GM19372 (cell line): ENCODE measurements at regions not wholly inside any gene's neighbourhood (a gene's known extent, or its start where the extent isn't known, plus 50 kb on each side); places are given as distances from the start of the nearest gene placed in this dataset.

Experiments used
- ATAC-seq: cut with Tn5 transposase; IDR thresholded peaks from one replicate; pipeline ENCODE4 v1.9.1; 2021; ENCODE audit warnings: mild to moderate bottlenecking, low read depth, moderate library complexity; ENCODE audit not compliant: unreplicated experiment

DNA sequence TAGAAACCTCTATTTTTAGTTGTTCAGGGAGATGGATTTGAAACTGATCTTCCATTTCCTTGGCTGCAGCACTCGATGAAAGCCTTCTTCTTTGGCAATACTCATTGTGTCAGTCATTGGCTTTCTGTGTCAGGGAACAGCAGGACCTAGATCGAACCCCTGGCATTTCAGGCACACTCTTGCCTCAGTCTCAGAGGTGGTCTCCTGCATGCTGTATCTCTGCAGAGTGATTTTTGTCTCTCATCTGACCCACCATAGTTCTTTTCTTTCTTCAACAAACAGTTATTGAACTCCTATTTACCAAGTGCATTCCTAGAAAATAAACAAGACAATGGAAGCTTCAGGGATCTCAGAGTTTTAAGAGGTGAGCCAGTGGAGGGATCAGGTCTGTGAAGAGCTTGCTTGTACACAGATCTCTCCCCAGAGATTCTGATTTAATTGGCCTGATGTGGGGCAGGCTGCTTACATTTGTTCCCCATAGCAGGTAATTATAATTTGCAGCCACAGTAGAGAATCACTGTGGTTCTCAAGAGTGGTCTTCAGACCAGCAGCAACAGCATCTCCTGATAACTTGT is 473.1 kb upstream of the TCF4 start:
- ATAC-seq = no peak

DNA sequence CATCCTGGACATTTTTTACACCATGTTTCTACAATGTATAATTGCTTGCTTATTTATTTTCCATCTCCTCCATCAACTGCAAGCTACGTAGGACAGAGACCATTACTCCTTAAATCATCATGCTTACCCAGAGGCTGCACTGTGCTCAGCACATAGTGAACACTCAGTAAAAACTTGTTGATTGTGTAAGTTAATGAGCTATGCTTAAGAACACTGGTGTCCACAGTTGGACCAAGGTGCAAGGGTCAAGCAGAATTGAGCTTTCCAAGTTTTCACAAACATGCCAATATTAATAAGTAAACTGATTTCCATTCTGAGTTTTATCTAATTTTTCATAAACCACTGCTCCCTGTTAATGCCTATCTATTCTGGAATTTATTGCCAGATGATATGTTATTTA is 464.2 kb upstream of the TCF4 start:
- ATAC-seq = no peak

- no peak for ATAC-seq
Measured at GRCh38 chr18:56044239-56044638, 456.2 kb upstream of the TCF4 start.

DNA sequence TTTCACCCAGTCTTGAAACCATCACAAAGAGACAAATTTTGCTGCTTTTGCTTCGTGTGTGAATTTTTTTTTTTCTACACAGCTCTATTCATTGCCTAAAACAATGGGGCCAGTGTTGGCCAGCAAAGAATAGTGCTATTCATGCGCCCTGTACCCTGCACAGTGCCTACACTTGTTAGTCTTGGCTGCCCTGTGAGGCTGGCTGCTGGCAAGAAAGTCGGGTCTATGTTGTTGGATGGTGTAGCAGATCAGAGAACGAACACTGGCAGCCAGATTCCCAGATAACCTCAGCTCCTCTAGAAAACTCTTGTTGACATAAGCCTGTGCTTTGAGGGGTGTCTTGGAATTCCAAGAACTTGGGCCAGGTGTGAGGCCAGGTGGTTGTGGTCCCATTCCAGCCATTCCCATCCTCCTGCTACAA is 455.7 kb upstream of the TCF4 start:
- no peak for ATAC-seq

- ATAC-seq = no peak
Measured at GRCh38 chr18:56042915-56043536, 455.0 kb upstream of the TCF4 start.

GRCh38 chr18:56038171-56039030 is 450.4 kb upstream of the TCF4 start:
- ATAC-seq = no peak

GRCh38 chr18:56036741-56037140 is 448.7 kb upstream of the TCF4 start:
- ATAC-seq = no peak

DNA sequence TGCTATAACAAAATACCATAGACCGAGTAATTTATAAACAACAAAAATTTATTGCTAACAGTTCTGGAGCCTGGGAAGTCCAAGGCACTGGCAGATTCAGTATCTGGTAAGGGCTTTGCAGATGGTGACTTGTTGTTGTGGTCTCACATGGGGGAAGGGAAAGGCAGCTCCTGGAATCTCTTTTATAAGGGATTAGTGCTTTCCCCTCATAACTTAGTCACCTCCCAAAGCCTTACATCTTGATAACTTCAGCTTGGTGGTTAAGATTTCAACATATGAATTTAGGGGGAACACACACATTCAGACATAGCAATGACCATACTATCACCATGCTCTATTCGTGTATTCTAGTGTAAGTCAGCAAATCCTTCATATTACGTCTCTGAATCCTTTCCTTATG is 447.6 kb upstream of the TCF4 start:
- ATAC-seq = no peak

DNA sequence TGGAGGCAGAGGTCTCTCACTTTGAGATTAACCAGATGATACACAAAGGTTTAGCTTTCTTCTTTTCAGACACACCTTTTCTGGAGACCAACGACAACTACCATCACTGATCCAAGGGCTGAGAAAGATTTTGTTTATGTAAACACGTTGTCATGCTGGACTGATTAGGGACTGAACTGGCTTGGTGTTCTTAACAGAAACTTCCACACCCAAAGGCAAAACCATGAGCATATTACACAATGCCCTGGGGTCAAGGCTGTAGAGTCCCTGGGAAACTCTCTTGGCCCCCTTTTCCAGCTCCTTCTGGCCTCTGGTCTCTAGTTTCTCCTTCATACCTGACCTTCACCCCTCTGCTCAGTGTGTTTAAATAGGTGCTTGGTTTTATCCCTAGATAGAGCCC is 447.0 kb upstream of the TCF4 start:
- no peak for ATAC-seq

DNA sequence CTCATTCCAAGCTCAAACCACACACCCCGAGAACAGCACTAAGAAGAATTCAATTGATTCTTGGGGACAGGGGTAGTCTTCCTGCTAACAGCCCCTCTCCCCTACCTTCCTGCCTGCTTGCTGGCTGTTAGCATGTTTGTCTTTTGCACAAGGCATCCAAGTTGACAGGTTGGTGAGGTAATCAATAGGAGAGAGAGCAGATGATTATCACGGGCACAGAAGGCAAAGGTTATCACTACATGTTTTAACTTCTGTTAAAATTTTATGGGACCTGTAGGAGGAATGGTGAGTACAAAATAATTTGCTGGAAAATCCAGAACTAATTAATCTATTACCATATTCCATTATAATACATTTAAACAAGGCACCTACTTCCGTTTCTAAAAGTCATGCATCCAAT is 442.1 kb upstream of the TCF4 start:
- no peak for ATAC-seq

DNA sequence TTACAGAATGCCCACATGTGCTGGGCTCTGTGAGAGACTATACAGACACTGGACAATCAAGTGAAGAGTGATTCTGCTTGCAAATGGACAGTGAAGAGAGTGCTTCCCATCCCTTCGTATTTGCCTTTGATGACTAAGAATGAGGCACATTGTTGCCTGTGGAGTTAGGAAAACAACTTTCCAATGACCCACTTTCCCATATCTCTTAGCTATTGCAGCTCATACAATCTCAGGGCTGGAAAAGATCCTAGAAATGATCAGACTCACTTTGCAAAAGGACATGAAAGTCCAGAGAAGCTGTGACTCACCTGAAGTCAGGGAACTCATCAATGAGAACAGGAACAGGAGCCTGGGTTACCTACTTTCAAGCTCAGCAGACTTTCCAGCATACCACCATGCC is 440.5 kb upstream of the TCF4 start:
- ATAC-seq = no peak

- ATAC-seq = no peak
Measured at GRCh38 chr18:56026509-56026908, 438.5 kb upstream of the TCF4 start.

- no peak for ATAC-seq
Measured at GRCh38 chr18:56021809-56022195, 433.8 kb upstream of the TCF4 start.

- no peak for ATAC-seq
Measured at GRCh38 chr18:56021136-56021808, 433.3 kb upstream of the TCF4 start.

DNA sequence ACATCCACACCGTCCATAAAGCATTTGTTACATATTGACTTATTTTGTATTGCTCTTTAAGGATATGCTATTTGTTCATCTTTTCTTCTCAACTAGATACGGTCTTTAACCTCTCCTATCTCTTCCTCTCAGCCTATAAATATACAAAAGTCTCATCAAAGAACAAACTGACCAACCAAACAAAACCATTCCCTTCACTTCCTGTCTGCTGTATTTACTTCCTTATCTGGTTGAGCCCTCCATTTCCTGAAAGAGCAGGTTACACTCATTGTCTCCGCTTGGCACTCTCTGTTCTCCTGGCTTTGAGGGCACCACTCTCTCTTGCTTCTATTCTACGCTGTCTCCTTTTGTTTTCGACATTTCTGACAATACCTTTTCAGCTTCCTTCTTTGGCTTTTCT is 431.9 kb upstream of the TCF4 start:
- ATAC-seq = no peak

DNA sequence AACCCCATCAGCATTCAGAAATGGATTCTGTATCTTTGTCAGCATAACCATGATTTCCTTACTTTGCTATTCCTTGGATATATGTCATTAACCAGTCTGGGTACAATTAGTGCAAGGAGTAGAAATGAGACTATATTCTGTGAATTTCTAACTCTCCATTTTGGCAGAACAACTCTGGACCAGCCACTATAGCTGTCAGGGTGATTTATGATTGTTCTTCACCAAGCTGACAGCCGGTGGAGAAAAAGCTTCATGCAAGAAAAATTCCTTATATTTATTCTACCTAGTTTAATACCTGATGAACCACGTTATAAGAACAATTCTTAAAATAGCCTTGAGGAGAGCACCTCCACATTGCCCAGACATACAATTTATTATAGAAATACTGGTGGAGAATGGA is 431.2 kb upstream of the TCF4 start:
- ATAC-seq = no peak

DNA sequence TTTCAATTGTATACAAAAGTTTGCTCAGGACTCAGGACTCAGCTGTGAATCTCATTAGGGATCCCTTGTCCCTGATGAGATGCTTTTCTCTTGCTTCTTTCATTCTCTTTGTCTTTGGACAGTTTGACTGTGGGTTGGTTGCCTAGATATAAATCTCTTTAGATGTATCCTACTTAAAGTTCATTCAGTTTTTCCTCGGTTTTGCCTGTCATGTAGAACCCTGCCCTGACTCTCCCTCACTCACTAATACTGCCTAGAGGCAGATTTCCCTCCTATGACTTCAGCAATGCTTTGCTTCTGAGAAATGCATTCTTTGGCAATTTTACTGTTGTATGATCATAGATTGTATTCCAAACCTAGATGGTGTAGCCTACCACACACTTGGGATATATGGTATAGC is 421.4 kb upstream of the TCF4 start:
- ATAC-seq = no peak

- ATAC-seq = no peak
Measured at GRCh38 chr18:56003720-56004088, 415.7 kb upstream of the TCF4 start.

DNA sequence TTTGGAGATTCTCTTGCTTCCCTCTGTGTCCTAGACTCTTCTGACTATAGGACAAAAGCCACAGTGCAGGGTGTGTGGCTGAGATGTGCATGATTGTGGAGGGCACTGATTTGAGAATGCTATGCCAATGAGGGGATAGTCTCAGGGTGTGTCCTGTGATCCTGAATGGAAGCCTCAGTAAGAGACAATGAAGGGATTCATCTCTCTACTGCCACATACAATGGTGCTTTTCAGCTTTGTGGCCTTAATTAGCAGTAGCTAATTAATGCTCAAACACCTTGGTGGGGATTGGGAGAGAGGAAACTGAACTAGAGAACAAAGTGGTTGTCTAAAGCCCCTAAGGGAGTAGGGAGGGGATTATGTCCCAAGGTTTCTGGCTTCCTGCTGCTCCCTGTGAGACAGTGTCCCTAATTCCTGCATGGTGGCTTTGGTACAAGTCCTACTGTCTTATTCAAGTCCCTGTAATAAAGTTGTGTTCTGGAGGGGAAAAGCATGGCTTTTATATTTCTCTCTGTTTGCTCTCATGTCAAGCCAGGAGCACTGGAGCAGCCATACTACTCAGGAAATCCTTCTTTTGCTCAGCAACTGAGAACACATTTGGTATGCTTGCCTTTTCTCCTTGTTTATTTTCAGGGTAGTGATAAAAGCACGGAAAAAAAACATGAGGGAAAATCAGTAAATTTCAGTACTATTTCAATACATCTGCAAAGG is 415.2 kb upstream of the TCF4 start:
- no peak for ATAC-seq

DNA sequence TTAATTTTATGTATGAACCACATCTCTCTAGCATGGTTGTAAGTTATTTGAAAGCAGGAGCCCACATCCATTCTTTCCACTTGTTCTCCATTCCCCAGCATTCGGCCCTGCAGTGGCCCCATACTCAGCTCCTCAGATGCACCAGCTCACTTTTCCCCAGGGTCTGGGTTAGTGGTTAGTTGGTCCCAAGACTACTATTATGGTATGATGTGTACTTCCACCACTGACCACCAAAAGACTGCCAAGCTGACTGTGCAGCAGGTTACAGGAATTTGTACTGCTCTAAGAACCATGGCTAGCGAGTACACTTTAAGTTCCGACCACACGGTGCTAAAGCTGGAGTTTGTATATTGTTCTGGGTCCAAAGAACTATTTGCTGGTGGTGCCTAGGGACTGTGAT is 413.6 kb upstream of the TCF4 start:
- ATAC-seq = no peak

GRCh38 chr18:56000041-56000440 is 412.0 kb upstream of the TCF4 start:
- no peak for ATAC-seq
